B cell (primary cell): ENCODE measurements at regions not wholly inside any gene's neighbourhood (a gene's known extent, or its start where the extent isn't known, plus 50 kb on each side); places are given as distances from the start of the nearest gene placed in this dataset.

Source experiments
- ATAC-seq: fragments of 200-7000 bp; cut with Tn5 transposase; one replicate; pipeline ENCODE4 v1.10.0; 2021; ENCODE audit warnings: low read depth, mild to moderate bottlenecking, moderate number of reproducible peaks, moderate library complexity
- CTCF ChIA-PET: fragments of 350-600 bp; sonication (Branson Sonifier 250); formaldehyde crosslinking; loops from one replicate; lab custom pipeline; 2021; ENCODE audit warnings: antibody characterized with exemption, inconsistent platforms; lab: Charles Lee
- POLR2A ChIA-PET: fragments of 350-600 bp; sonication (Branson Sonifier 250); formaldehyde crosslinking; loops from one replicate; lab custom pipeline; 2021; ENCODE audit warnings: antibody characterized with exemption; lab: Charles Lee
- DNase-seq: peaks from one replicate; pipeline ENCODE4 v3.0.0; 2013
- H2AFZ ChIP-seq: 2 replicates; pipeline ENCODE4 v1.6.1; 2012; ENCODE audit warnings: mild to moderate bottlenecking, low read depth, low read length; ENCODE audit not compliant: insufficient read depth, poor library complexity, severe bottlenecking
- H3K27ac ChIP-seq, 2 donors: 1 replicate in 1 of 2; 2 replicates in 1 of 2; pipeline ENCODE4 v1.5.1; 2012 to 2013; ENCODE audit warnings: low read length in 2 of 2, mild to moderate bottlenecking in 2 of 2, moderate library complexity in 1 of 2
- H3K27me3 ChIP-seq, 4 experiments: fragments of 200-600 bp in 1 of 4; sonication (generic) in 1 of 4; replicated peaks in 1 of 4; 1 replicate in 2 of 4; 2 replicates in 2 of 4; pipeline versions ENCODE4 v1.6.1 to v1.7.0; 2013 to 2016; ENCODE audit warnings: low read length in 3 of 4, mild to moderate bottlenecking in 2 of 4, mixed read lengths in 1 of 4, moderate library complexity in 1 of 4; ENCODE audit not compliant: insufficient read depth in 4 of 4, control insufficient read depth in 3 of 4; ENCODE audit errors: control extremely low read depth in 1 of 4
- H3K36me3 ChIP-seq, 2 experiments: replicated peaks in 1 of 2; 1 replicate in 1 of 2; 2 replicates in 1 of 2; pipeline versions ENCODE4 v1.6.1 to v1.7.1; 2013; ENCODE audit warnings: low read length in 1 of 2; ENCODE audit not compliant: insufficient read depth in 2 of 2, control insufficient read depth in 1 of 2; ENCODE audit errors: control extremely low read depth in 1 of 2, extremely low read depth in 1 of 2
- H3K4me1 ChIP-seq, 2 donors: fragments of 200-600 bp in 1 of 2; sonication (generic) in 1 of 2; 1 replicate in 1 of 2; 2 replicates in 1 of 2; pipeline versions ENCODE4 v1.5.1 to v1.6.1; 2013 to 2017; ENCODE audit warnings: low read length in 2 of 2; ENCODE audit not compliant: control insufficient read depth in 2 of 2, insufficient read depth in 2 of 2
- H3K4me2 ChIP-seq: replicated peaks from 2 replicates; pipeline ENCODE3; 2012; ENCODE audit warnings: mild to moderate bottlenecking, low read depth, low read length; ENCODE audit not compliant: poor library complexity, severe bottlenecking
- H3K4me3 ChIP-seq, 5 experiments: fragments of 200-600 bp in 1 of 5; sonication (generic) in 1 of 5; 1 replicate in 3 of 5; 2 replicates in 2 of 5; pipeline versions ENCODE4 v1.5.1 to v1.7.0; 2011 to 2016; ENCODE audit warnings: low read length in 4 of 5, mild to moderate bottlenecking in 4 of 5, low read depth in 2 of 5, control low read depth in 1 of 5, moderate library complexity in 1 of 5; ENCODE audit not compliant: insufficient read depth in 1 of 5; ENCODE audit errors: control extremely low read depth in 1 of 5, extremely low read depth in 1 of 5
- H3K79me2 ChIP-seq: fragments of 200-600 bp; sonication (generic); one replicate; pipeline ENCODE4 v1.6.0; 2016; ENCODE audit warnings: low read length; ENCODE audit not compliant: control insufficient read depth, insufficient read depth
- H3K9ac ChIP-seq: fragments of 200-600 bp; sonication (generic); 2 replicates; pipeline ENCODE4 v1.6.1; 2017; ENCODE audit warnings: mild to moderate bottlenecking, low read length, moderate library complexity
- H3K9me3 ChIP-seq, 3 donors: one replicate each; pipeline versions ENCODE4 v1.6.1 to v1.7.1; 2013; ENCODE audit warnings: low read length in 2 of 3; ENCODE audit not compliant: control insufficient read depth in 2 of 3, insufficient read depth in 1 of 3; ENCODE audit errors: control extremely low read depth in 1 of 3
- H4K20me1 ChIP-seq: 2 replicates; pipeline ENCODE4 v1.6.0; 2012; ENCODE audit warnings: mild to moderate bottlenecking, low read length; ENCODE audit not compliant: insufficient read depth, control insufficient read depth, poor library complexity, severe bottlenecking
- H3K27ac Mint-ChIP-seq: one replicate; pipeline ENCODE4 v1.8.0; 2021; ENCODE audit warnings: mixed read lengths
- H3K27me3 Mint-ChIP-seq: one replicate; pipeline ENCODE4 v1.8.0; 2021; ENCODE audit warnings: mixed read lengths
- H3K4me1 Mint-ChIP-seq: one replicate; pipeline ENCODE4 v1.8.0; 2021; ENCODE audit warnings: mixed read lengths
- H3K4me3 Mint-ChIP-seq: one replicate; pipeline ENCODE4 v1.8.0; 2021; ENCODE audit warnings: mixed read lengths
- H3K9me3 Mint-ChIP-seq: one replicate; pipeline ENCODE4 v1.8.0; 2022; ENCODE audit warnings: mixed read lengths; ENCODE audit not compliant: insufficient read depth
- EZH2 ChIP-seq: IDR thresholded peaks from 2 replicates; pipeline ENCODE4 v1.6.1; 2012; ENCODE audit warnings: borderline replicate concordance, low read depth, mild to moderate bottlenecking, moderate library complexity, low read length; ENCODE audit not compliant: insufficient read depth, poor library complexity, severe bottlenecking
- WGBS: methylation state at CpG from one replicate; pipeline ENCODE4 v1.1.5; 2013; ENCODE audit warnings: missing lambda C conversion rate; ENCODE audit not compliant: insufficient coverage; 5-methylcytosine and 5-hydroxymethylcytosine counted together
- intact Hi-C: fragments of 100-400 bp; cut with micrococcal nuclease; formaldehyde crosslinking; loops from one replicate; pipeline ENCODE4 v1.10.0; 2022
- TF ChIP-seq, protein P1 (sequence below): fragments of 200-600 bp; IDR thresholded peaks from one replicate; pipeline ENCODE4 v1.8.0; 2022; ENCODE audit warnings: antibody characterized with exemption, mild to moderate bottlenecking

- Mint-ChIP-seq H3K9me3 (peaks cover 9% of the 10 kb centered on the region), H3K4me1 (no peaks in the 10 kb centered on the region), H3K27me3 (no peaks in the 10 kb centered on the region), H3K4me3 (no peak overlapping the region), H3K27ac (no peak overlapping the region)
- no peak for TF ChIP-seq EZH2
- TF ChIP-seq, protein P1, sequence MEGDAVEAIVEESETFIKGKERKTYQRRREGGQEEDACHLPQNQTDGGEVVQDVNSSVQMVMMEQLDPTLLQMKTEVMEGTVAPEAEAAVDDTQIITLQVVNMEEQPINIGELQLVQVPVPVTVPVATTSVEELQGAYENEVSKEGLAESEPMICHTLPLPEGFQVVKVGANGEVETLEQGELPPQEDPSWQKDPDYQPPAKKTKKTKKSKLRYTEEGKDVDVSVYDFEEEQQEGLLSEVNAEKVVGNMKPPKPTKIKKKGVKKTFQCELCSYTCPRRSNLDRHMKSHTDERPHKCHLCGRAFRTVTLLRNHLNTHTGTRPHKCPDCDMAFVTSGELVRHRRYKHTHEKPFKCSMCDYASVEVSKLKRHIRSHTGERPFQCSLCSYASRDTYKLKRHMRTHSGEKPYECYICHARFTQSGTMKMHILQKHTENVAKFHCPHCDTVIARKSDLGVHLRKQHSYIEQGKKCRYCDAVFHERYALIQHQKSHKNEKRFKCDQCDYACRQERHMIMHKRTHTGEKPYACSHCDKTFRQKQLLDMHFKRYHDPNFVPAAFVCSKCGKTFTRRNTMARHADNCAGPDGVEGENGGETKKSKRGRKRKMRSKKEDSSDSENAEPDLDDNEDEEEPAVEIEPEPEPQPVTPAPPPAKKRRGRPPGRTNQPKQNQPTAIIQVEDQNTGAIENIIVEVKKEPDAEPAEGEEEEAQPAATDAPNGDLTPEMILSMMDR = no peak
- no peaks in the 10 kb centered on the region for H3K4me1 ChIP-seq
- no peaks in the 10 kb centered on the region for H4K20me1 ChIP-seq
- CTCF ChIA-PET = no interaction called here
- POLR2A ChIA-PET = no interaction called here
- intact Hi-C loops = no loop called here
- no peak overlapping the region for H3K9ac ChIP-seq
- no peak overlapping the region for H3K27ac ChIP-seq
- ATAC-seq (no peak), DNase-seq (no peak)
- H3K4me2 ChIP-seq = no peak overlapping the region
- no peak overlapping the region for H2AFZ ChIP-seq
- WGBS = 92% methylated on average over 4 of the region's 6 CpGs
- no peak overlapping the region for H3K4me3 ChIP-seq
- no peaks in the 10 kb centered on the region for H3K27me3 ChIP-seq
- peaks cover 0 to 18% (median 2%) of the 10 kb centered on the region in 3 donors for H3K9me3 ChIP-seq
- H3K79me2 ChIP-seq = no peaks in the 10 kb centered on the region
- H3K36me3 ChIP-seq = no peaks in the 10 kb centered on the region
Measured at GRCh38 chr3:6035626-6036025, 825.3 kb upstream of the GRM7 start.

GRCh38 chr3:6039971-6040370 is 820.9 kb upstream of the GRM7 start:
- peaks cover 0 to 18% (median 2%) of the 10 kb centered on the region in 3 donors for H3K9me3 ChIP-seq
- no peak overlapping the region for H2AFZ ChIP-seq
- no peak for TF ChIP-seq EZH2
- TF ChIP-seq, protein P1 = no peak
- H3K27me3 ChIP-seq = no peaks in the 10 kb centered on the region
- no peaks in the 10 kb centered on the region for H4K20me1 ChIP-seq
- H3K79me2 ChIP-seq = no peaks in the 10 kb centered on the region
- no peaks in the 10 kb centered on the region for H3K4me1 ChIP-seq
- H3K4me2 ChIP-seq = no peak overlapping the region
- no peak overlapping the region for H3K4me3 Mint-ChIP-seq
- POLR2A ChIA-PET = no interaction called here
- no peak overlapping the region for H3K9ac ChIP-seq
- no peak overlapping the region for H3K4me3 ChIP-seq
- ATAC-seq (no peak), DNase-seq (no peak)
- WGBS = no CpG with 5 or more reads among the region's 3 CpGs
- H3K4me1 Mint-ChIP-seq = no peaks in the 10 kb centered on the region
- intact Hi-C loops = no loop called here
- CTCF ChIA-PET = no interaction called here
- H3K36me3 ChIP-seq = no peaks in the 10 kb centered on the region
- no peak overlapping the region for H3K27ac ChIP-seq
- no peak overlapping the region for H3K27ac Mint-ChIP-seq
- H3K27me3 Mint-ChIP-seq = no peaks in the 10 kb centered on the region
- H3K9me3 Mint-ChIP-seq = no peaks in the 10 kb centered on the region
